H9 (cell line): ENCODE measurements at regions not wholly inside any gene's neighbourhood (a gene's known extent, or its start where the extent isn't known, plus 50 kb on each side); places are given as distances from the start of the nearest gene placed in this dataset.

Experiments
- DNase-seq: peaks from one replicate; pipeline ENCODE4 v3.0.0-alpha.2; 2017
- H2AFZ ChIP-seq: one replicate; pipeline ENCODE4 v1.6.1; 2013; ENCODE audit warnings: mild to moderate bottlenecking, low read length, control low read depth, moderate library complexity
- H2AK5ac ChIP-seq: 2 replicates; pipeline ENCODE4 v1.6.1; 2013; ENCODE audit warnings: low read length, control low read depth, mixed read lengths; ENCODE audit not compliant: insufficient read length
- H2BK120ac ChIP-seq: one replicate; pipeline ENCODE4 v1.6.1; 2013; ENCODE audit warnings: low read depth, mild to moderate bottlenecking, low read length, control low read depth, inconsistent platforms; ENCODE audit not compliant: poor library complexity, severe bottlenecking
- H2BK12ac ChIP-seq: 2 replicates; pipeline ENCODE4 v1.6.1; 2013; ENCODE audit warnings: low read length, control low read depth, mixed read lengths, low read depth; ENCODE audit not compliant: insufficient read length
- H2BK15ac ChIP-seq: 2 replicates; pipeline ENCODE4 v1.6.1; 2013; ENCODE audit warnings: low read depth, low read length, control low read depth
- H2BK20ac ChIP-seq: one replicate; pipeline ENCODE4 v1.6.1; 2013; ENCODE audit warnings: low read depth, mild to moderate bottlenecking, low read length, control low read depth, inconsistent platforms; ENCODE audit not compliant: poor library complexity, severe bottlenecking
- H2BK5ac ChIP-seq: 2 replicates; pipeline ENCODE4 v1.6.1; 2013; ENCODE audit warnings: low read length, control low read depth, mixed read lengths; ENCODE audit not compliant: insufficient read length
- H3K14ac ChIP-seq: 2 replicates; pipeline ENCODE4 v1.6.1; 2013; ENCODE audit warnings: low read length, control low read depth; ENCODE audit not compliant: insufficient read depth
- H3K18ac ChIP-seq: 2 replicates; pipeline ENCODE4 v1.6.1; 2013; ENCODE audit warnings: low read depth, mild to moderate bottlenecking, mixed read lengths, low read length, control low read depth; ENCODE audit not compliant: insufficient read length
- H3K23ac ChIP-seq: 2 replicates; pipeline ENCODE4 v1.6.1; 2013; ENCODE audit warnings: low read length, control low read depth, mixed read lengths, low read depth; ENCODE audit not compliant: insufficient read length
- H3K23me2 ChIP-seq: 2 replicates; pipeline ENCODE4 v1.6.1; 2013; ENCODE audit warnings: low read depth, mild to moderate bottlenecking, mixed read lengths, low read length, control low read depth; ENCODE audit not compliant: insufficient read length, poor library complexity, severe bottlenecking
- H3K27ac ChIP-seq: 2 replicates; pipeline ENCODE4 v1.5.1; 2013; ENCODE audit warnings: low read length, control low read depth, mixed read lengths, low read depth; ENCODE audit not compliant: insufficient read length
- H3K27me3 ChIP-seq: 2 replicates; pipeline ENCODE4 v1.6.1; 2013; ENCODE audit warnings: low read length, control low read depth, inconsistent platforms; ENCODE audit not compliant: insufficient read depth
- H3K4ac ChIP-seq: 2 replicates; pipeline ENCODE4 v1.6.1; 2013; ENCODE audit warnings: low read depth, mild to moderate bottlenecking, control low read depth, inconsistent platforms, low read length, moderate library complexity
- H3K4me1 ChIP-seq: 2 replicates; pipeline ENCODE4 v1.6.1; 2013; ENCODE audit warnings: low read length, control low read depth, inconsistent platforms; ENCODE audit not compliant: insufficient read depth
- H3K4me2 ChIP-seq: 2 replicates; pipeline ENCODE4 v1.6.1; 2013; ENCODE audit warnings: low read length, control low read depth, mixed read lengths; ENCODE audit not compliant: insufficient read length, insufficient read depth
- H3K56ac ChIP-seq: 2 replicates; pipeline ENCODE4 v1.6.1; 2013; ENCODE audit warnings: low read depth, mild to moderate bottlenecking, mixed read lengths, low read length, control low read depth; ENCODE audit not compliant: insufficient read length
- H3K79me1 ChIP-seq: 2 replicates; pipeline ENCODE4 v1.6.1; 2013; ENCODE audit warnings: low read depth, mild to moderate bottlenecking, moderate library complexity, low read length, control low read depth, inconsistent platforms; ENCODE audit not compliant: insufficient read depth, poor library complexity, severe bottlenecking
- H3K79me2 ChIP-seq: 2 replicates; pipeline ENCODE4 v1.6.1; 2013; ENCODE audit warnings: low read length, control low read depth, inconsistent platforms; ENCODE audit not compliant: insufficient read depth
- H3K9ac ChIP-seq: 2 replicates; pipeline ENCODE4 v1.6.1; 2013; ENCODE audit warnings: low read length, control low read depth, mixed read lengths; ENCODE audit not compliant: insufficient read length; ENCODE audit errors: extremely low read depth
- H3K9me3 ChIP-seq: one replicate; pipeline ENCODE4 v1.6.1; 2013; ENCODE audit warnings: low read depth, low read length, inconsistent platforms; ENCODE audit not compliant: control insufficient read depth
- H3T11ph ChIP-seq: one replicate; pipeline ENCODE4 v1.6.1; 2013; ENCODE audit warnings: mild to moderate bottlenecking, low read length, control low read depth, inconsistent platforms
- H4K20me1 ChIP-seq: one replicate; pipeline ENCODE4 v1.6.1; 2013; ENCODE audit not compliant: control insufficient read depth, insufficient read length, insufficient read depth
- H4K5ac ChIP-seq: 2 replicates; pipeline ENCODE4 v1.6.1; 2013; ENCODE audit warnings: low read depth, mild to moderate bottlenecking, mixed read lengths, low read length, control low read depth; ENCODE audit not compliant: insufficient read length
- H4K8ac ChIP-seq: replicated peaks from 2 replicates; pipeline ENCODE4 v1.6.1; 2013; ENCODE audit warnings: low read length, control low read depth, mixed read lengths, low read depth; ENCODE audit not compliant: insufficient read length
- H4K91ac ChIP-seq: 2 replicates; pipeline ENCODE4 v1.6.1; 2013; ENCODE audit warnings: low read depth, mild to moderate bottlenecking, moderate library complexity, mixed read lengths, low read length, control low read depth; ENCODE audit not compliant: insufficient read length
- H3K27ac Mint-ChIP-seq, 3 experiments: 2 replicates in 2 of 3; 3 replicates in 1 of 3; pipeline ENCODE4 v1.8.0; 2020 to 2021; ENCODE audit warnings: mixed read lengths in 3 of 3, mild to moderate bottlenecking in 1 of 3, moderate library complexity in 1 of 3
- H3K27me3 Mint-ChIP-seq: 2 replicates; pipeline ENCODE4 v1.8.0; 2021; ENCODE audit warnings: low read depth, mild to moderate bottlenecking, moderate library complexity, mixed read lengths
- H3K36me3 Mint-ChIP-seq, 3 experiments: 2 replicates in 2 of 3; 3 replicates in 1 of 3; pipeline ENCODE4 v1.8.0; 2020 to 2021; ENCODE audit warnings: low read depth in 3 of 3, mixed read lengths in 3 of 3; ENCODE audit not compliant: insufficient read depth in 1 of 3
- H3K4me1 Mint-ChIP-seq, 2 experiments: 2 replicates each; pipeline ENCODE4 v1.8.0; 2020; ENCODE audit warnings: mixed read lengths in 2 of 2
- H3K4me3 Mint-ChIP-seq, 2 experiments: 2 replicates in 1 of 2; 3 replicates in 1 of 2; pipeline ENCODE4 v1.8.0; 2020 to 2021; ENCODE audit warnings: mild to moderate bottlenecking in 2 of 2, mixed read lengths in 2 of 2, moderate library complexity in 1 of 2
- H3K9me3 Mint-ChIP-seq, 2 experiments: 2 replicates in 1 of 2; 3 replicates in 1 of 2; pipeline ENCODE4 v1.8.0; 2020; ENCODE audit warnings: mild to moderate bottlenecking in 2 of 2, mixed read lengths in 2 of 2, moderate library complexity in 1 of 2
- CTCF ChIP-seq: fragments of 200-600 bp; sonication (generic); conservative IDR thresholded peaks from 3 replicates; pipeline ENCODE4 v1.8.0; 2021; ENCODE audit warnings: antibody characterized with exemption, mild to moderate bottlenecking

- no peak overlapping the region for H3K23ac ChIP-seq
- no peak overlapping the region for H4K91ac ChIP-seq
- H3K9ac ChIP-seq, result no peak overlapping the region
- H3K4me1 ChIP-seq, result peaks cover 6% of the 10 kb centered on the region; the same call in 1 of the 2 replicates
- H4K5ac ChIP-seq, result no peak overlapping the region
- H3K27me3 ChIP-seq, result no peaks in the 10 kb centered on the region
- H4K20me1 ChIP-seq, result no peaks in the 10 kb centered on the region
- H2BK15ac ChIP-seq, result no peak overlapping the region
- no peak overlapping the region for H3K18ac ChIP-seq
- H2BK12ac ChIP-seq, result no peak overlapping the region
- no peaks in the 10 kb centered on the region for H3K9me3 ChIP-seq
- H2BK5ac ChIP-seq, result no peak overlapping the region
- no peak overlapping the region for H3K14ac ChIP-seq
- Mint-ChIP-seq H3K36me3 (no peaks in the 10 kb centered on the region), H3K4me1 (peaks cover 40 to 43% of the 10 kb centered on the region in 2 experiments), H3K9me3 (no peaks in the 10 kb centered on the region), H3K27ac (peak overlapping the region in 1 of 3 experiments; percentile 29; a peak in 1 of 7 replicates), H3K27me3 (no peaks in the 10 kb centered on the region), H3K4me3 (no peak overlapping the region)
- H3K4me2 ChIP-seq, result no peak overlapping the region
- no peaks in the 10 kb centered on the region for H3K79me2 ChIP-seq
- no peak overlapping the region for H3K4ac ChIP-seq
- no peak overlapping the region for H3K56ac ChIP-seq
- H2BK20ac ChIP-seq, result no peak overlapping the region
- no peak overlapping the region for H2AK5ac ChIP-seq
- H2AFZ ChIP-seq, result no peak overlapping the region
- no peak; the same call in none of the 3 replicates for TF ChIP-seq CTCF
- H3K27ac ChIP-seq, result no peak overlapping the region
- H2BK120ac ChIP-seq, result no peak overlapping the region
- no peaks in the 10 kb centered on the region for H3K23me2 ChIP-seq
- H4K8ac ChIP-seq, result no peak overlapping the region
- DNase-seq, result no peak
- no peaks in the 10 kb centered on the region for H3K79me1 ChIP-seq
- H3T11ph ChIP-seq, result no peak overlapping the region
These were observed 273.4 kb downstream of the IGSF11 start for GRCh38 chr3:118761291-118761606.
